HG03025 (cell line): ENCODE measurements at regions not wholly inside any gene's neighbourhood (a gene's known extent, or its start where the extent isn't known, plus 50 kb on each side); places are given as distances from the start of the nearest gene placed in this dataset.

Experiments
- ATAC-seq: cut with Tn5 transposase; IDR thresholded peaks from one replicate; pipeline ENCODE4 v1.9.1; 2021; ENCODE audit warnings: mild to moderate bottlenecking, moderate library complexity; ENCODE audit not compliant: unreplicated experiment, low FRiP score

DNA sequence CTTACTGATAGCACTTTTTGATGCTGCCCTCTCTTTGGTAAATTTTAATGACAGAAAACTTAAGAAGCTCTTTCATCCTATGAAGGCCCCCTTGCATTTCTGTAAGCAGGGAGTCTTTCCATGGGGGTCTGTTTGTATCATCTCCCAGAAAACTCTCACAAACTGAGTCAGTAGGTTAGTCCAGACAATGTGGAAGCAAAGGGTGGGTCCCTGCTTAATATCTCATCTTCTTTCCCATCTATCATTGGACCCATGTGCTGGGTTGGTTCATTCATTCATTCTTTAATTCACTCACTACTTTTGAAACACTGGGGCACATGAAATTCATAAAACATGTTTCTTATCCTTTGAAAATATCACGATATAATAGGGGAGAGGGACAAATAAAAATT lies 164.3 kb downstream of the NTMT2 start:
- ATAC-seq: no peak

DNA sequence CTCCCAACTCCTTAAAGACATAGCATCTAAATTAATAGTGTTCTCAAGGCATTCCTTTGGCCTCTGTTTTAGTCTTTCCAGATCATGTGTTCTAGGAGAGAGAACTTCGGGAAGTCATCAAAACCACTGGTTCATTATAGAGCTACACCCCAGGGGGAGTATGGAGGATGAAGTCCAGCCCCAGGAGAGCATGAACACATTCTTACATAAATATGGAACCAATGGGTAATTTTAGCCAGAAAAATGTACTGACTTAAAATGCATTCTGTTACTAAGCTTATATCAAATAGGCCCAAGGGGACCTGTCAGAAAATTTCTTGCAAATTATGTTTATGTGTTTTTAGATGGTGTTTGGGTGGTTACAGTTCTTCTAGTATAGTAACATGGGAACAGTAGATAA lies 165.2 kb downstream of the NTMT2 start:
- ATAC-seq: no peak

DNA sequence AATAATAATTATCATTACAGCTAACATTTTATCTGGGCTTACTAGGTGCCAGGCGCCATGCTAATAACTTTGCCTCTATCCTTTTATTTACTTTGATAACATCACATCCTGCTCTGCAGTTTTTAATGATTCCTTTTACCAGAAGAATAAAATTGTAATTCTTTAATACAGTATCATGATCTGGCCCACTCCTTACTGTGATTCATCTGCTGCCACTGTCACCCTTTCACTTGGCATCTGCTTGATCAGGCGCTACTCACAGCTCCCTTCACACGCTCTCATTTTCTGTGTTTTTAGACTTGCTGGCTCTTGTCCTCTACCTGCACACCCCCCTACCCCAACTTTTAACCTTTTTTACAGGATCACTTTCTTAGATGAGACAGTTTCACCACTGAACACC lies 167.5 kb downstream of the NTMT2 start:
- ATAC-seq: no peak

DNA sequence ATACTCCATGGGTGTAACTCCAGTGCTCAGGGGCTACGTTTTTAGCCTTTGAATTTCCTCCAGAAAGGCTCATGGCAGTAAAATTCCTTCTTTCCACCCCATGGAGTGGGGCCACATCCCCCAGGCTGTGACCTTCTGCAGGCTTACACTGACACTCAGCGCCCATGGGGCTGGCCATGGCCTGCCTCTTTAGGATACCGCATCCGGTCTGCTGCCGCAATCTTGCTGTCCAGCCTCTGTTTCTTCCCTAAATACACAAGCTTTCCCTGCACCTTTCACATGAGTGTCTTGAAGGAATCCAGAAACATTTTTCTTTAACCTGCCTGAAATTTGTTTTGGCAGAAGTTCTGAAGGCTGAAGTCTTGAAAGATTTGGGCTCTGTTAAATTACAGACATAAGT lies 170.5 kb downstream of the NTMT2 start:
- ATAC-seq: no peak

DNA sequence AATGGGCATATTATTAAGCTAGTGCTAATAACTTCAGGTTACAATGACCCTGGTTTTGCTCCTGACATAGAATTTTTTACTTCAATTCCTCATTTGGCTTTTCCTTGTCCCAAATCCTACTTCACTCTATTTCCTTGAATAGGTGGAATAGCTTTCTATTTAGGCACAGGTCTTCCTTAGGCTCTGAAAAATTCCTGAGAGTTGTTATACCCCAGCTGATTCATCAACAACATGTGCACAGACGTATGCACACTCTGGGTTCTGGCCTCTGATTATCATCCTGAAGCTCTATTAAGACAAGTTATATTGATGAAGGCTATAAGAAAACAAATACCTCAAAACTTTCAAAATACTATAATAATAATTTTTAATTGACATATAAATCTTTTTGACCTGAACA lies 172.4 kb downstream of the NTMT2 start:
- no peak for ATAC-seq

DNA sequence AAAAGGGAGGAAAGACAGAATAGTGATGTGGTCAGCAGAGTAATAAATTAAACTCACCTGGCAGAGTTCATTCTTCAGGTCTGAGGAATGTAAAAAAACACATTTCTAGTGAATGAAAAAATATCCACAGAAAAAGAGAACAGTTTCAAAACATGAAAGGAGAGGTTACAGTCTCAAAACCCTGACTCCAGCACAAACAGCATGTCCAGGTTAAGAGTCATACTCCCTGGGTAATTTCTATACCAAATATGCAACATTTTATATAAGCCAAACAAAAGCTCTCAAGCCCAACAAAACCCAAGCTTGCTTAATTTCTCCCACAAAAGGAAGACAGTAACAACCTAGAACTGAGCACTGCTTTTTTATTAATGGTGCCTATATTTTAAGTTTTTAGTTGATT lies 173.0 kb downstream of the NTMT2 start:
- ATAC-seq: no peak

DNA sequence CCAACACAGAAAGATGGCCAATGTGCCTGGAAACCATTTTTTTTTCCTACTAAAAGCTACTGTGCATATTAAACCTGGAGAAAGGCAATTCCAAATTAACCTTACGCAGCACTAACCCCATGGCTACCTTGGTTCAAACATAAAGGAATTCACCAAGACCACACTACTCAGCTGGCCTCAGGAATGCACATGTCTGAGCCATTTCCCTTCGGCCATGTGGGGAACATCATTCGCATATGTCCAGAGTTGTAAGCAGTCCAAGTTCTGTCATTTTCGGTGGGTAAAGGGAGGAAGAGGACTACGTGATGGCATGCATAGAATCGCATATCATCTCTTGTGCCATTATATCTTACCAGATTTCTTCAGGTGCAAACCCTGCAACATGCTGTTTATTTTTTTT lies 175.4 kb downstream of the NTMT2 start:
- ATAC-seq: no peak

DNA sequence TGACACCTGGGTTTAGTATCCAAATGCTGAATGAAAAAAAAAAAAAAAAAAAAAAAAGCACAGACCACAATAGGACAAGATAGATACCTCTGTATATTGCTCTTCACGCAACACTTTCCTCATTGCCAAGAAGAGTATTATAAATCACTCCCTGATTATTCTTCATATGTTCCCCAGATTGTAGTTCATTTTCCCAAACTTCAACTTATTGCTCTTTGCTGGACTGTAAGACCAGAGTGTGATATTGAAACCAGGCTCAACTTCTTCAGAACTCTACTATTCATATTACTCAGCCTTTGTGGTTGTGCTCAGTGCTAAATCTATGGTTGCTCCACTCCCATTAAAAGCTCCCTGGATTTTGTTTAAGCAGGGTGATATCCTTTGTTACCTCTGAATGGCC lies 180.4 kb downstream of the NTMT2 start:
- ATAC-seq: no peak

DNA sequence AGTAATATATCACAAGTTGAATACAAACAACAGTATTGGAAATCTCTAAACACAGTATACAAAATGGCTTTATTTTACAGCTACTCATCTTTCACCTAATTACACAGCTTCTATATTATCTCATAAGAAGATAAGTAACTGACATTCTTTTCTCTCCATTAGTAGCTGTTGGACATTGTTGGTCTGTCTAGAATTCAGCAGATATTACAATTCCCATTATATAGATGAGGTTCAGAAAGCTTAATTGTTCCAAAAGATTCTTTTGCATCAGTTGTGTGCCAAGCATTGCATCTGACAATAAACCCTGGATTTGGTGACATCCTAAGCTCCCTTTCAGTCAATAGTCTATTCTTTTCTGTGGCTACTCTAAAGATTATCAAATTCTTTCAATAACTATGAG lies 187.0 kb downstream of the NTMT2 start:
- ATAC-seq: no peak

DNA sequence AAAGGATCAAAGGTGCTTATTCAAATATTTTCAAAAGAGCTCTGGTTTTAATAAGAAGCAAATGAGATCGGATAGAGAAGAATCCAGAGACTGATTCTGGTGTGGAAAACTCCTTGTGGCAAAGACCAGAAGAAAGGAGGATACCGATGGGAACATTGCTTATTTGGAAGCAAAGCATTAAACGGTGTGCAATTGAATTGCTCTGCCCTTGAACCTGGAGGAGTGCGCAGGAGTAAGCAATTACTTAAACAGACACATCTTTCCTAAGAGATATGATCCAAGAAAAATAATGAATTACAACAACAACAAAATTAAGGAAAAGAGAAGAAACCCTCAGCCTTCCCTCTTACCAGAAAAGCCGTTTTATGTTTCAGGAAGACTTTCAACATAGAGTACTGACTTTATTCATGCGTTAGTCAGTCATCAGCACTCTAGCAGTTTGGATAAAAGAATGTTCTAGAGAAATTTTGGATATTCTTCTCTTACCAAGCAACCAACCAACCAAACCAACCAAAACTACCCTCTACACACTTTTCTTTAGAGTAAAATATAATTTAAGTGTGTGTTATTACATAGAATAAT lies 191.7 kb downstream of the NTMT2 start:
- no peak for ATAC-seq

DNA sequence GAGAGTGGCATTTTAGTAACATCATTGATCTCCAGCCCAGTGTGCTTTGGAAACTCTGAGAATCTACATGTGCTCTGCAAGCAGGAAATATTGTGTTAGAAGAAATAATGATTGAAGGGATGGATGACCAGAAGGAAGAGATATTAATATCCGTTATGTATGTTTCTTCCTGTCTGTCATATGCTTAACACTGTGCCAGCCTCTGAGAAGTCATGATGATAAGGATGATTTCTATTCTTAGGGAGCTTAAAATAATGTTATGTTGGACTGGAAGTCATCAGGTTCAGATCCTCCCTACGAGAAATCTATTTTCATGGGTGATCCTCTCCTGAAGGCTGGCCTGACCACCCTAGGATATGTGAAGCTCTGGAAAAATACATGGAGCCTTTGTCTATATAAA lies 192.4 kb upstream of the GORAB start:
- ATAC-seq: no peak

DNA sequence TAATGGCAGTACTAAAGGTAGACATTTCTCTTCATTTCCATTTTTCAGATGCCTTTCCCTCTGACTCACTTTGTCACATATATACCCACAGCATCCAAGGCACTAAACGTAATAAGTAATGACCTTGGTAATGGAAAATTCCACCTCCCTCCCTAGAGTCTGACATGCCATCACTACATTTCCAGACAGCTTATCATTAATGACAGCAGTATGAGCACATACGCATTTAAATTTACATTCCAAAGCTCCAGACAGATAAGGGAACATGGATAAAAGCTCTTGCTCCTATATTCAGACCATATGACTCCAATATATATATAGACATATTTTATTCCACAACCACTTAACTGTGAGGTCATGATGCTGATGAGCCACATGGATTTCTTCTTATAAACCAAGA lies 191.7 kb upstream of the GORAB start:
- no peak for ATAC-seq

DNA sequence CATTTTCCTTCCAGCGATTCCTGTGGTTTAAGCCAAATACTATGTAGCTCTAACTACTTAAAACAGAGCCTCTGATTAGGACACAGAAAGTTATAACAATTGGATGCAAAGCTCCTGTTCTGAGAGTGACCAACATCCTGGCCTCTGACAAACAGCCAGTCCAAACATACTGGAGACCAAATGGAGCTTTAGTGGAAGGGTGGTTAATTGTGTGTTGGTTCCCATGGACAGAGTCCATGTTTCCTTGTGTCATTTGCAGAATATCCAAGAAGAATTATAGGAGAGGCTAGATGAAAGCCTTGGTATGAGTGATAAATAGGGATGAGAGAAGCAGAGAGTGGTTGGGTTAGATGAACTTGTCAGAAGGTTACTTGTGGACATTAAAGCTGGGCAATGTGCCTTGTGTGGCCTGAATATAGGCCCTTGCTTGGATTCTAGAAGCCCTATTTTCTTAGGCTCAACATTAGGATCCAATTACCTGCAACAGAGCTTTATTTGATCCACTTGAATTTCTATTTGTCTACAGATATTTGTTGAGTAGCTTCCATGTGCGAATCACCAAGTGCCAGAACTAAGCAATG lies 180.5 kb upstream of the GORAB start:
- ATAC-seq: no peak

DNA sequence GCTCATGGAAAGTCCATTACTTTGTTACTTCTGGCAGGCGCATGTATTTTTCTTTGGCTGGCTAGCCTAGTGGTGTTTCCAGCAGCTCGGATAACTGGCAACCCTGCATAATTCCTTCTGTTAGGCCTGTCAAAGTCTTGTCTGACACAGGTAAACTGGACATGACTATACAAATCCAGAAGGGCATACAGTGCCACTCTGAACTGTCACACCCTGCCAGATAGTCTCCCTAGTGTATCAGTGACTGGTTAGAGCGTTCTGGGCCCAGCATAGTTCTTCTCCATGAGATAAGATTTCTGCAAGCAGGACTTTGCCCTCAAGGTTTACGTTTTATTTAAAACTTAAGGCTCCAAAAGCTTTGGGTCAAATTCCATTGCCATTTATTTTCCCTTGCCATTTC lies 177.7 kb upstream of the GORAB start:
- no peak for ATAC-seq

DNA sequence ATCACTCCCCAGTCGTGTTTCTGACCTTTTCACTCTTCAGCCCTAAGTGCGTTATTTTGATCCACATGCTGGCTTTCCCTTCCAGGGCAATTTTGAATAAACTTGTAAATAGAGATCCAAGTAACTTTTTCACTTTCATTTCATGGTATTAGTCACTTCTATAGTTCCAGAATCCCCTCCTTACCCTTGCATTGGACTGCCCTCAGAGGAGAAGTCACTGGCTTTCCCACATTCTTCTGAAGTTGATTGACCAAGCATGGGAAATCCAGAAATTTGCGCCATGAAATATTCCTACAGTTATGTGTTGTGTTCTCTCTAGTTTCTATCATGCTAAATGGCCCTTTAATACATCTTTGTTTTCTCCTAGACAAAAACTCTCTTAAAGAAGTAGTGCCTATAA lies 177.3 kb upstream of the GORAB start:
- ATAC-seq: no peak

DNA sequence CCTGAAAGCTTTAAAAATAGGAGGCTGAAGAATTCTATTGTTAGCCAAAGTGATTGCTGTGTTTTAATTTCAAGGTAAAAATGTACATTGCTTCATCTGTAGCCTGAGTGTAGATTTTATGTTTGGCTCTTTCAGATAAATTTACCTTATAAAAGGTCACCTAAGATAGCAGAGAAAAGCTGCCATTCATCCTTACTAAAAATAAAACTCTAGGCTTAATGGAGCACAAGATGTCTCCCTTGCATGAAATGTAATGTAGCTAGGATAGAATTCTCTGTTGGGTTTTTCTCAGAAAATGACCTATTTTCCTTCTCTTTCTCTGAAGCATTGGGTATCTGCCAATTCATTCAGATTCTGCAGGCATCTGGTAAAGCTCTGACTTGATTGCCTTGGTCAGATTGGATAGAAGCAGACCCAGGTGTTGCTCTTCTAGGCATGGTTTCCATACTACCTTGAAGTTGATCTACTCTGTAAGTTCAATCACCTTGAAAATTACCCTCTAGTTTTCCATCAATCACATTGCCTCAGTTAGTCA lies 176.6 kb upstream of the GORAB start:
- no peak for ATAC-seq

DNA sequence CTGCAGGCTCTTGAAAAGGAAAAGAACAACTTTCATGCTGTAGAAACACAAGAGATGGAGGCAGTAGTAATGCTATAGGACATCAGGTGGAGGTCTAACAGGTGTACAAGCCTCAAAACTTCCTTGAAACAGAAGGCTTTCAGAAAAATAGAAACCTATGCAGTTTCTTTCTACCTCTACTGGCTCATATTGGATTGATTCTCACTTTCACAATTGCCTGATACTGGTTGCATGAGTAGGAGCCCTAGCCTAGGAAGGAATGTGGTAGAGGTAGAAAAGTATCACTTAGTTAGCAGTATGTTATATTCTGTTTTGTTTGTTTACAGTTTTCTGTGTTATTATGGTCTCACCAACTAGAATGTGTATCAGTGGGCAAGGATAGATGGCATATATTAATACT lies 175.4 kb upstream of the GORAB start:
- ATAC-seq: peak; percentile 55

DNA sequence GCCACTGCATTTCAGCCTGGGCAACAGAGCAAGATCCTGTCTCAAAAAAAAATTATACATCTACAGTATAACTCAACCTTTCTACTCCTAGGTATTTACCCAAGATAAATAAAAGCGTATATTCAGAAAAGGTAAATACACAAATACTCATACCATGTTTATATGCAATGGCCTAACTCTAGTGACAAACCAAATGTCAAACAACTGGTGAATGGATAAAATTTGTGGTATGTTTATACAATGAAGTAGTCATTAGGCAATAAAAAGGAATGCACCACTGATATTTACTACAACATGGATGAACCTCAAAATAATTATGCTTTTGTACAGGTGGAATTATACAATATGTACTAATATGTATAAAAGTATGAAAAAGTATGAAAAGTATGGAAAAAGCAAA lies 174.2 kb upstream of the GORAB start:
- ATAC-seq: no peak

DNA sequence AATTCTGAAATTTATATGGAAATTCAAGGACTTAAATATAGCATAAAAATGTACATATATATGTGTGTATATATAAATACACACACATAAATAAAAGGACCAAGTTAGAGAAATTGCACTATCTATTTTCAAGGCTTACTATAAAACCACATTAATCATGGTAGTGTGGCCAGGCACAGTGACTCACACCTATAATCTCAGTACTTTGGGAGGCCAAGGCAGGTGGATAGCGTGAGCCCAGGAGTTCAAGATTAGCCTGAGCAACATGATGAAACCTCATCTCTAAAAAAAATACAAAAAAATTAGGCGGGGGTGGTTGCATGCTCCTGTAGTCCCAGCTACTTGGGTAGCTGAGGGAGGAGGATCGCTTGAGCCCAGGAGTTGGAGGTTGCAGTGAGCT lies 171.4 kb upstream of the GORAB start:
- no peak for ATAC-seq

DNA sequence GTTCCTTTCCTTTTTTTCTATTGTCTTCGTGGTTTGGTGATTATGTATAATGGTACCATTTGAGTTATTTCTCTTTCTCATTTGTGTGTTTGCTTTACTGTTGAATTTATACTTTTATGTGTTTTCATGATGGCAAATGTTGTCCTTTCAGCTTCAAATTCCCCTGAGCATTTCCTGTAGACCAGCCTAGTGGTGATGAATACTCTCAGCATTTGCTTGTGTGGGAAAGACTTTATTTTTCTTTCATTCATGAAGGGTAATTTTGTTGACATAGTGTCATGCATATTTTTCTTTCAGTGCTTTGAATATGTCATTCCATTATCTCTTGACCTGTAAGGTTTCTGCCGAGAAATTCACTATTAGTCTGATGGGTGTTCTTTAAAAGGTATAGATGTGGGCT lies 166.6 kb upstream of the GORAB start:
- no peak for ATAC-seq

DNA sequence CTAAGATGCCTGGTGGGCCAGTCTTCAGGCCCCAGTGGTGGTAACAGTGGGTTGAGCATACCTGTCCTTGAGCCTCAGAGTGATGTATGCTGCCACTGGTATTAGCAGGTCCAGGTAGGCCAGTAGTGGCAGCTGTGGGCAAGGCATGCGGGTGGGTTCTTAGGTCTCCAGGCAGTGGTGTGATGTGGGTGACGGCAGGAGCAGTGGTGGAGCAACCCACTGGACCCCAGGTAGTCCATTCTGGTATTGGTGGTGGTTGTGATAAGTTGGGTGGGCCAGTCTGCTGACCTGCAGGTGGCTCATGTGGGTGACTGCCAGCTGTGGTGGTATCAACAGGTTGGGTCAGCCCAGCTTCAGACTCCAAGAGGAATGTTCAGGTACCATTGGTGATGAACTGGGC lies 165.0 kb upstream of the GORAB start:
- ATAC-seq: no peak

DNA sequence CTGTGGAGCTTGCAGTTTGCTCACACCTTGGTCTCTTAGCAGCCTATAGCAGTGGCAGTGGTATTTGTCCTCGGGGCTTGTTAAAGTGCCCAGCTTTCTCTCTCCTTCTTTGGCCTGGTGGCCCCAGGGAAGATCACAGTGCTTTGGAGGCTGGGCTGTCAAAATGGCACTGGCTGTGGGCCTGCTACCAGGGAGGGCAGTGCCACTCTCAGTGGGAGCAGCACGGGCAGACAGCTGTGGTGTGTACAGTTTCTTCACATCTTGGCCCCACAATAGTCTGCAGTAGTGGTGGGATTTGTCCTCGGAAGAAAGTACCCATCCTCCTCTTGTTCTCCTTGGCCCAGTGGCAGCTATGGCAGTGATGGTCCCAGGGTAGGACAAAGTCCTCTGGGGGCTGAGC lies 164.4 kb upstream of the GORAB start:
- no peak for ATAC-seq

DNA sequence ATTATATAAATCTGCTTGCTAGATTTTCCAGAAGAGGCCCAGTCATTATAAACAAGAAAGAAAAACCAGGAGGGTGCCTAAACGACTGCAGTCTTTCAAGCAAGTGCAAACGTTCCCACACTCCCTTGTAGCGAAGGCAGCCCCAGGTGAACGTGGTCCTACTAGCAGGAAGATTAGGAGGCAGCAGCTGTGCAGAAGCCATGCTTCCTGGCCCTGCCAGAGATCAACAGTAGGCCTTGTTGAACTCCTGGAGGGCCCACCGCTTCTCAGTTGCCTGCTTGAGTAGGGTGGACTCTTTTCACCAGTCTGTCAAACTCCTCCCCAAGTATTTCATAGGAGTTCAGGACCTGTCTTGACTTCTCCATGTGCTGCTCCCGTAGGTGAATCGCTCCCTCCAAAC lies 163.0 kb upstream of the GORAB start:
- ATAC-seq: no peak
